HG03575 (cell line): ENCODE measurements at regions not wholly inside any gene's neighbourhood (a gene's known extent, or its start where the extent isn't known, plus 50 kb on each side); places are given as distances from the start of the nearest gene placed in this dataset.
"Not testable (repeated sequence)": the region's sequence is repeated elsewhere in the genome, so short reads cannot be mapped to it uniquely, and the experiment has no call there.

ENCODE experiments used
- ATAC-seq: cut with Tn5 transposase; IDR thresholded peaks from one replicate; pipeline ENCODE4 v1.9.1; 2021; ENCODE audit not compliant: unreplicated experiment, insufficient number of reproducible peaks, low FRiP score; ENCODE audit errors: extremely low read depth

DNA sequence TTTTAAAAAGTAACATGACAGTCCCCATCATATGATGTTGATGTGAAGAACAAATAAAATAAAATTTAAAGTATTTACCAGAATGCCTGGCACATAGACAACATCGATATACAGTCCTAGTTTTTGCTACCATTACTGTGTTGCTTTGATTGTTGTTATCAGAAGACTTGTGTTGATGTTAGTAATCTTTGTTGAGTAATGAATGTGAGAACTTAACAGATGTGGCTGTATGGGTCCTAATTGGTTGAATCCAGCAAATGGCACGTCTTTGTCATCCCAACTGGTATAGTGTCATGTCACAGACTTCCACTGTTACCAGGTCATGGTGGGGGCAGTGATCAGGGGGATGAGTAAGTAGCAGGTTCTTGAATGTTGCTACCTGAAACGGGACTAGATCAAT, 1151.4 kb upstream of the CDH8 start:
- no peak for ATAC-seq

DNA sequence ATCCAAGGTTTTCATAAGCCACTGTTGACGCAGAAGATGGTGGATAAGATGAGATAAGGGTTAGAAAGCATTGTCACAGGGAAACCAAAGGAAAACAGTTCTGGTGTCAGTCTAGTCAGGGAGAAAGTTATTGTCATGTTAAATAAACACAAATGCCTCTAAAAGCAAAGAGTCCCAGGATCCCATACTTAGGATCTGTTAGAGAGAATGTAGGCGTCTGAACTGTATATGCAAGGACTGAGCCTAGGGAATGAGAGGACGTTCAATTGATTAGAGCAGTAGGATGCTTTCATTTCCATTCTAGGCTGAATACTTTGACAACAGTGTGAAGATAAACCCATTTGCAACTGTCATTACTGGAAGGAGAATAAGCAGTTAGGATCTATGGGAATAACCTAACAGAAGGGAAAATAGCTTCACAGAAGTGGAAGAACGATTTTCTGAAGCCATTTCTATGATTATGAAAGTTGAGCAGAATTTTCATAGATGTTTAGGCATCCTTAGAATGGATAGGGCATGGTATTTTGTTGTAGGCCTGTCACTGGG, 1149.1 kb upstream of the CDH8 start:
- ATAC-seq: no peak

DNA sequence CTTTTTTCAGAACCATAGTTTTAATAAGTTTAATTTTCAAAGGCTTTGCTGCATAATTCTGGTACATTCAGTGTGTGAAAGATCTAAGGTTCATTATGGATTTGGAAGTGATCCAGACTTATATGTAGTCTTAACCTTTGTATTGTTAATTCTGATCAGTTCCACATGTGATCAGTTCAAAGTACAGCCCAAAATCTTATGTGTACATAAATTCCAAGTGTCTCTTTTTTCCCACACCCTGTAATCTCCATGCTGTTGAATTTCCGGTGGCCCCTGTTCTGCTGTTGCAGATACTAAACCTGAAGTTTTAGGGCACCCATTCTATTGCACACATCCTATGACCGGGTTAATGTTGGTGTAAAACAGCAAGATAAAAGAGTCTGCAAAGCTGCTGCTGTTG, 1147.5 kb upstream of the CDH8 start:
- no peak for ATAC-seq

DNA sequence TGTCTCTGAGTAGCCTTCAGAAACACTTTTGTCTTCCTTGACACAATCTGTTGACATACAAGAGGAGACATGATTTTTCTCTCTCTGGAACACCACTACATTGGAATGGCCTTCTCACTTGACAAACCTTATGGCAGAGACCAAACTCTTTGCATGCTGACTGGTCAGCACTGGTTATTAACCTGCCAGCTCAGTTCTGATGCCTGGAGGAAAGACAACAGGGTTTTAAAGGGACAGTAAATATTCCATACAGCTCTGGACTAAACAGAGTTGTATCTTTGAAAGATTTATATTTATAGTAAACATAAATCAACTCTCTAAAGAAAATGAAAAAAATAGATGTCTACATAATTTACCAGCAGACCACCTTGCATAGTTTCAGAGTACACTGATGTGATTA, 1139.1 kb upstream of the CDH8 start:
- ATAC-seq: no peak

DNA sequence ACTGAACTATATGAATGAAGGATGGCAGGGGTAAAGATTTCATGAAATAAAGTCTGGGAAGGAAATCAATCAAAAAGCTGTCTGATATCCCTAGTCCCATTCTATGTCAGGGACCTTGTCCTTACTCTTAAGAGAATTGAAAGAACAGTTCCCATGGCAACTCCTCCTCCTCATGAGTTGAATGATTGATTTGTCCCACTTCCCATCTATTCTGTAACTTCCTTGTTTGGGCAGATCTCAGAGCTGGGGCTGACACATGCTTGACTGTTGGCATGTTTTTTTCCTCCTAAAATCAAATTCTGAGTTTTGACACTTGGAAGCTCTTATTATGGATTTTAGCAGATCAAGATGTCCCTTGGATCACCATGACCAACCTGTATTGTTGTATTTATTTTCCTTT, 1138.6 kb upstream of the CDH8 start:
- ATAC-seq: no peak

DNA sequence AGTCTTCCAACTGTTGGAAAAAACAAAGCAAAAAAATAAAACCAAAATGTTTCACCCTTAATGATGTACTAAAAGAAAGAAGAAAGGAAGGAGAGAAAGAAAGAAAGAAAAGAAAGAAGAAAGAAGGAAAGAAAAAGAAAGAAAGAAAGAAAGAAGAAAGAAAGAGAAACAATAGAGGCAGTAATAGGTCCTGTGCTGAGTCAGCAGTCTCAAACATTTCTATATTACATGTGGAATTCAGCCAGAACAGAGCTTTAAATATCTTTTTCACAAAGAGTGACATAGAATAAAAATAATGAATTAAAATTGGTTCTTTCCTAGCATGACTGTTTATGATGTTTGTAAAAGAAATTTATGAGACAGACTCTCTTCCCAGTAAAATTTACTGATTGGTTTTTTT, 1135.3 kb upstream of the CDH8 start:
- no peak for ATAC-seq

DNA sequence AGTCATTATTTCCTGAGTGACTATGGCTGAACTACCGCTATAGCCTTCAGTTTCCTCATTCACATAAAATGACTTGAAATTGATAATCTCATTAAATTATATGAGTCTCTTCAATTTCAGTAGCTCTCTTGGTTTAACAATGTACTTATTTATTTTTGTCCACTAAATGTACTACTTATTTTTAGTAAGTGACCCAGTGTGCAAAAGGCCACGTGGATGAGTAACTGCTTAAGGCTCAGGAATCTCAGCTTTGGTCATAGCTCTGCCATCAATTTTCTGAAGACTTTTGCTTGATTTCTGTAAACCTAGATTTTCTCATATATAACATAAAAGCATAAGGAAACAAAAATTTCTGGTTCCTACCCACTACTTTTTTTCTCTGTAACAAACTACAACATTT, 1132.9 kb upstream of the CDH8 start:
- no peak for ATAC-seq

DNA sequence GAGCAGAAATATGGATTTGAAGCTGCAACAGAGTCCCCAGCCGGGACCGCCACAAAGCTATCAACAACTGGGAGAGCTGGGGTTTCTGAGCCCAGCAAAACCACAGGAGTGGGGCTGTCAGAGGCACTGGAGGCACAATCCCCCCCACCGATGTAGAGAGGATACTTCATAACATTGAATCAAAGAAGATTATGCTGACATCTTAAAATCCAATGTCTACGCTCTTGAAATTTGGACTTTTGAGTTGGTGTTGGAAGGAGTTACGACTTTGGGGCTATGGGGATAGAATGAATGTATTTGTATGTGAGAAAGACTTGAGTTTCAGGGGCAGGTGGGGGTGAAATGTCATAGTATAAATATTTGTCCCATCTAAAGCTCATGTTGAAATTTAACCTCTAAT, 1121.6 kb upstream of the CDH8 start:
- ATAC-seq: no peak

DNA sequence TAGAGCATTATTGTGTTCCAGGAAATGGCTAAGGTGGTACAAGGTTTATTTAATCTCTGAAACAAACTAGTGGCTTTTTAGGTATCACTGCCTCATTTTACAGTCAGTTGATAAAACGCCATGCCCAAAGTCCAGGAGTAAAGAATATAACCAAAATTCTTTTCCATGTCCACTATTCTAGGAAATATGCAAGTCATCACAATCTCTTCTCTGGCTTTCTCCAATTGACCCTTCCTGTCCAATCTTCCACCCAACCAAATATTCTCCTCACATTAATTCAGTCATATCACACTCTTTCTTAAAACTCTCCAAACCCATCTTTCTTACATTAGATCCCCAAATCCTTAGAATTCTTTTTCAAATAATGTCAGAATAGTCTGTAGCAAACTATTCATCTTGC, 1110.0 kb upstream of the CDH8 start:
- no peak for ATAC-seq

DNA sequence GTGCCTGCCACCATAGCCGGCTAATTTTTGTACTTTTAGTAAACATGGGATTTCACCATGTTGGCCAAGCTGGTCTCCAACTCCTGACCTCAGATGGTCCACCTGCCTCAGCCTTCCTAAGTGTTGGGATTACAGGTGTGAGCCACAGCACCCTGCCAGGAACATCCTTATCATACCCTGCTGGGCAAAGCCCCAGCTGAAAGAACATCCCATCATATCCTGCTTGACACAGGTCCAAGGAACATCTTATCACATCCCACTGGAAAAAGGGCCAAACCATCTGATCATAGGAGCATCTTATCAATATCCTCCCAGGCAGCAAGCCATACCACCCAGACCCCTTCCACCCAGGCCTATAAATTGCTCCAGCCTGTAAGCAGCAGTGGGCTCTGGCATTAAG, 1109.2 kb upstream of the CDH8 start:
- ATAC-seq: no peak

DNA sequence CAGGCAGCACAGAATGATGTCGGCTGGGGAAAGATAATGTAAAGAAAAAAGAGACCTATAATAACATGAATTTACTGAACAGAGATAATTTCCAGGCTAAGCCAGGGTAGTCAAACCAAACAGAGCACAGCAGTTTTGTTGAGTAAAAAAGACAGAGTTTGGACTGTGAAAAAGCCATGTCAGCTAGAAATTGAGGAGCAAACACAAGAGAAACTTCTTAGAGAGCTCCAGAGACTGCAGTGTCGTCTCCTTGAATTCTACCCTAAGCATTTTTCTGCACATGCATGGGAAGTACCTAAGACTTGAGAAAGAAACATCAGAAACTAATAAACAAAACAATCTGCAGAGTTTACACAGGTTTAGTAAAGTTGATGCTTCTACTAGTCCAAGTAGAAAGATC, 1098.8 kb upstream of the CDH8 start:
- ATAC-seq: no peak

DNA sequence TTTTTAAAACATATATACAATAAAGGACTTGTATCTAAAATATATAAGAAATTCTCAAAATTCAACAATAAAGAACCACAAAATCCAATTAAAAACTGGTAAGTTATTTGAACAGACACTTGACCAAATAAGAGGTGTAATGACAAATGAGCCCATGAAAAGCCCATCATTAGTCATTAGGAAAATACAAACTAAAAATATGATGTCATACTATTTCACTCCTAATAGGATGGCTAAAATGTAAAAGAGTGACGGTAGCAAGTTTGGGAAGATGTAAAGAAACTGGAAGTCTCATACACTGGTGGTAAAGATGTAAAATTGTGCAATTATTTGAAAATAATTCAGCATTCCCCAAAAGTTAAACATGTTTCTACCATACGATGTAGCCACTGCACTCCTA, 1095.3 kb upstream of the CDH8 start:
- no peak for ATAC-seq

DNA sequence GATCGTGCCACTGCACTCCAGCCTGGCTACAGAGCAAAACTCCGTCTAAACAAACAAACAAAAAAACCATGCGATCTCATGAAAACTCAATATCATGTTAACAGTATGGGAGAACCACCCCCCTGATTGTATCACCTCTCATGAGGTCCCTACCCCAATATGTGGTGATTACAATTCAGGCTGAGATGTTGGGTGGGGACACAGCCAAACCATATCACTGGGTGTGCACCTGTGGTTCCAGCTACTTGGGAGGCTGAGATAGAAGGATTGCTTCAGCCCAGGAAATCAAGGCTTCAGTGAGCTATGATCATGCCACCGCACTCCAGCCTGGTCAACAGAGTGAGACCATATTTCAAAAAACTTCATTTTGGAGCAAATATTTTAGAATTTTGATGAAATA, 1094.7 kb upstream of the CDH8 start:
- no peak for ATAC-seq

DNA sequence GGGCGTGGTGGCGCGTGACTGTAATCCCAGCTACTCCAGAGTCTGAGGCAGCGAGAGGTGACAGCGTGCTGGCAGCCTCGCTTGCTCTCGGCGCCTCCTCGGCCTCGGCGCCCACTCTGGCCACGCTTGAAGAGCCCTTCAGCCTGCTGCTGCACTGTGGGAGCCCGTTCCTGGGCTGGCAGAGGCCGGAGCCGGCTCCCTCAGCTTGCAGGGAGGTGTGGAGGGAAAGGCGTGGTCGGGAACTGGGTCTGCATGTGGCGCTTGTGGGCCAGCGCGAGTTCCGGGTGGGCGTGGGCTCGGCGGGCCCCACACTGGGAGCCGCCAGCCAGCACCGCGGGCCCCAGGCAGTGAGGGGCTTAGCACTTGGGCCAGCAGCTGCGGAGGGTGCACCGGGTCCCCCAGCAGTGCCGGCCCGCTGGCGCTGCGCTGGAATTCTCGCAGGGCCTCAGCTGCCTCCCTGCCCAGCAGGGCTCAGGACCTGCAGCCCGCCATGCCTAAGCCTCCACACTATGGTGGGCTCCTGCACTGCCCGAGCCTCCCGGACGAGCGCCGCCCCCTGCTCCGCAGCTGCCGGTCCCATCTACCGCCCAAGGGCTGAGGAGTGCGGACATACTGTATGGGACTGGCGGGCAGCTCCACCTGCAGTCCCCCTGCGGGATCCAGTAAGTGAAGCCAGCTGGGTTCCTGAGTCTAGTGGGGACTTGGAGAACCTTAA, 1093.3 kb upstream of the CDH8 start:
- no peak for ATAC-seq

DNA sequence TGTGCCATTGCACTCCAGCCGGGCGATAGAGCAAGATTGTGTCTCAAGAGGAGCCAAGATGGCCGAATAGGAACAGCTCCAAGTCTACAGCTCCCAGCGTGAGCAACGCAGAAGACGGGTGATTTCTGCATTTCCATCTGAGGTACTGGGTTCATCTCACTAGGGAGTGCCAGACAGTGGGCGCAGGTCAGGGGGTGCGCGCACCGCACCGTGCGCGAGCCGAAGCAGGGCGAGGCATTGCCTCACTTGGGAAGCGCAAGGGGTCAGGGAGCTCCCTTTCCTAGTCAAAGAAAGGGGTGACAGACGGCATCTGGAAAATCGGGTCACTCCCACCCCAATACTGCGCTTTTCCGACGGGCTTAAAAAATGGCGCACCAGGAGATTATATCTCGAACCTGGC, 1083.7 kb upstream of the CDH8 start:
- ATAC-seq: not testable (repeated sequence)

DNA sequence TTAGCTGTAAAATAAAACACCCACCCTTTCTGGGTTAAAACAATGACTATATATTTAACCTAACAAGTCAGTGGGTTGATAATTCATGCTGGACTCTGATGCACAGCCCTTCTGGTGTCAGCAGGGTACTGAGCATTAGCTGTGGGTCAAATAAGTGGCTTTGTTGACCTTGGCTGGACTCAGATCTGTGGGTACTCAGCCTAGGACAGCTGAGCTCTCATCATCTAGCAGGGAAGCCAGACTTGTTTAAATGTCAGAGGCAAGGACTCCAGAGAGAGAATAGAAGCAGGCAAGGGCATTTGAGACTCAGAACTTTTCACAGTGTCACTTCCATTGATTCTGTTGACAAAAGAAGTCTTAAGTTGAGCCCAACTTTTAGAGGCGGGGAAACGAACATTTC, 1063.8 kb upstream of the CDH8 start:
- ATAC-seq: no peak

DNA sequence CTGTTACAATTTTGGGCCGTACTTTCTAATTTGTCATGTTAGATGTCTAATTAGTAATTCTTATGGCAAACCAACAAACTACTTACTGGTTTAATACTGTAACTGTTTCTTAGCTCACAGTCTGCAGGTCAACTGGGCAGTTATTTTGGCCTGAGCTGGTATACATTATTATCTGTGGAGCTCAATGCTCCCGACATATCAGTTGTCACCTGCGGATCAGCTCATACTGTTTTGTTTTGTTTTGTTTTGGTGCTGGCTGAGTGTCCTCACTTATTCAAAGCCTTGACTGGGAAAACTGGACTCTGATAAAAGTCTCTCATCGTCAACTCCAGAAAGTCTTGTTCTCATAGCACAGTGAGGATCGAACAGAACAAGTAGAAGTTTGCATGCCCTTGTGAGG, 1060.6 kb upstream of the CDH8 start:
- no peak for ATAC-seq

DNA sequence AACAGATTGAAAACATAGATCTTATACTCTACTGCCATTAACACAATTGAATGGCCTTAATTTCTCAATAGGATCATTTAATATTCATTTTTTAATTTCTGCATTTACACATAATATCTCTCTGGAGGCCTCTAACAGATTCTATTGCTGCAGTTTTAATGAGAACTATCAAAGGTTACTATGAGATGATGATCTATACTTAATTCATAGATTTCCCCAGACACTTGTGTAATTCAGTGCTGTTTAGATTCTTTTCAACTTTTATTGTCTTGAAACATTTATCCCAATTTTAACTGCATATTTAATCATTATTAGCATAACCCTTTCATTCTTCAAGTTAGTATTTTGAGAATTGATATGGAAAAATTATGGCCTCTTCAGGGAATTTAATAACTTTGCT, 1056.5 kb upstream of the CDH8 start:
- ATAC-seq: no peak

DNA sequence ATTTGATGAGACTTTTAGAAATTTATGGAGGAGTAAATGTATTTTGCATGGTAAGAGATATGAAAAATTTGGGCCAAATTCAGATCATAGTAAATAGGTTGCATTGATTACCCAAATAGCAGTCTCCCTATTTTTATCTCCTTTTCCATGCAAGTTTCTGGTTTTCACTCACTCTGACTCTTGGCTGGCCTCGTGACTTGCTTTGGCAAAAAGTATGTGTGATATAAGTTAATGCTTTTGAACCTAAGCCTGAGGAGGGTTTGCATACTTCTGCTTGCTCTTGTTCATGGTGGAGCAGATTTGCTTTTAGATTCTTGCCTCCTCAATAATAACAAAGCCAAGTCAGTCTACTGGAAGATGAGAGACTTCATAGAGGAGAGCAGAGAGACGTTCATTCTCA, 1045.9 kb upstream of the CDH8 start:
- ATAC-seq: no peak

DNA sequence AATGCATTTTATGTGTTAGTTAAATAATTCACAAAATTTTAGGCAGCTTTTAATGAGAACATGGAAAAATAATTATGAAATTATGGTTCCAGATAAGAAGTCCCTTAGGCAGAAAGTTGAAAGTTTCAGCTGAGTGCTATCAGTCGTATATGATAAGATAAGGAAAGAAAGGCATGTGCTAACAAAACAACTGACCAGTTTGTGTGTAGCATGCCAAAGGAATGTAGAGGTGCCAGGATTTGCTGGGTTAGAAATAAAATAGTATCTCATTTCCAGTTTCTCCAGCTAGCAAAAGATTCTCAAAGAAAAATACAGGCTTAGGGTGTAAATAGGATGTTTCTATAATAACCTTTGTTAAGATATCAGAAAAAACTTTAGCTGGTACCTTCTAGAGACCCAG, 1044.5 kb upstream of the CDH8 start:
- no peak for ATAC-seq

DNA sequence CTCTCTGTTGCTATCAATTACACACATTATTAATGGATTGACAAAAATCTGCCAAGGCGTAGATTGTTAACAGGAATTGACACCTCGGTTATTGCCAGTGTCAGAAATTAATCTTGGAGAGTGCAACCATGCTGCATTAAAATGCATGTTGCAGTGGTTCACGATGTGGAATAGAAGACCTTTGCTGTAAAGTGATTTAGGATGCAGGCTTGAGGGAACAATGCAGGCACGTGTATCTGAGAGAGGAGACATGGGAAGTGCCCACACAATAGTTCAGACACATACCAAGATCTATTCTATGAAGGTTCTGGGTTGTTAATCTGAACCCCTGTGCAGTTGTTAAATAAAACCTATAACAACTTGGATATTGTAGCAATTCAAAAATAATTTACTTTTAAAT, 1032.8 kb upstream of the CDH8 start:
- no peak for ATAC-seq
